NCI-H146 treated with DMSO at 0.1 percent for 48 hours (cell line): ENCODE measurements at regions not wholly inside any gene's neighbourhood (a gene's known extent, or its start where the extent isn't known, plus 50 kb on each side); places are given as distances from the start of the nearest gene placed in this dataset.

ENCODE experiments used
- DNase-seq: peaks from one replicate; lab custom pipeline; 2025; ENCODE audit not compliant: unreplicated experiment; lab: John Stamatoyannopoulos, UW

- no peak for DNase-seq
Measured at GRCh38 chr4:147401221-147401620, 79.7 kb upstream of the EDNRA start.

GRCh38 chr4:147407261-147408045 is 73.4 kb upstream of the EDNRA start:
- no peak for DNase-seq

- DNase-seq: no peak
Measured at GRCh38 chr4:147408189-147408588, 72.7 kb upstream of the EDNRA start.

- no peak for DNase-seq
Measured at GRCh38 chr4:147409350-147409749, 71.5 kb upstream of the EDNRA start.

- no peak for DNase-seq
Measured at GRCh38 chr4:147418226-147418625, 62.7 kb upstream of the EDNRA start.

- no peak for DNase-seq
Measured at GRCh38 chr4:147421456-147421855, 59.4 kb upstream of the EDNRA start.

GRCh38 chr4:147423229-147423628 is 57.7 kb upstream of the EDNRA start:
- DNase-seq: no peak

GRCh38 chr4:147425019-147425418 is 55.9 kb upstream of the EDNRA start:
- no peak for DNase-seq

- no peak for DNase-seq
Measured at GRCh38 chr4:147428583-147428982, 52.3 kb upstream of the EDNRA start.

- no peak for DNase-seq
Measured at GRCh38 chr4:147430111-147430510, 50.8 kb upstream of the EDNRA start.
